HCT116 (cell line): ENCODE measurements at regions not wholly inside any gene's neighbourhood (a gene's known extent, or its start where the extent isn't known, plus 50 kb on each side); places are given as distances from the start of the nearest gene placed in this dataset.

Experiments used
- ATAC-seq: fragments of 200-7000 bp; cut with Tn5 transposase; 2 replicates; pipeline ENCODE4 v1.9.1; 2020; ENCODE audit warnings: mild to moderate bottlenecking, moderate library complexity
- BruUV-seq: library from RNA; stranded (reverse); fragments of 400-500 nt; replicated peaks from 2 replicates; lab custom pipeline; 2021; lab: Mats Ljungman, UMichigan
- CTCF ChIA-PET: fragments of 300-600 bp; sonication (Branson Sonifier 250); formaldehyde crosslinking; loops from one replicate; lab custom pipeline; 2021; ENCODE audit warnings: antibody characterized with exemption; lab: Charles Lee
- POLR2A ChIA-PET: fragments of 300-600, 350-600 bp; sonication (Branson Sonifier 250); formaldehyde crosslinking; loops from one replicate; lab custom pipeline; 2021; ENCODE audit warnings: antibody characterized with exemption; lab: Charles Lee
- RAD21 ChIA-PET, 2 experiments: fragments of 300-600 bp; sonication (Branson Sonifier 250); formaldehyde crosslinking; loops; one replicate each; lab custom pipeline; 2023; ENCODE audit warnings: low total read pairs in 2 of 2; ENCODE audit not compliant: uncharacterized antibody in 2 of 2, unreplicated experiment in 2 of 2, low non-redundant PET in 1 of 2; lab: Charles Lee
- DNase-seq: peaks from one replicate; pipeline ENCODE4 v3.0.0-alpha.2; 2010; ENCODE audit warnings: low read depth, low spot score
- H2AFZ ChIP-seq: fragments of 200-600 bp; shearing (Covaris generic), sonication (generic); 2 replicates; pipeline ENCODE4 v1.6.1; 2017; ENCODE audit warnings: low read depth, mixed run types, mixed read lengths, antibody characterized with exemption, low read length; ENCODE audit not compliant: poor library complexity, severe bottlenecking
- H3K27ac ChIP-seq: 2 replicates; pipeline ENCODE4 v1.5.1; 2012; ENCODE audit warnings: low read depth, low read length
- H3K27me3 ChIP-seq: fragments of 200-600 bp; sonication (generic); 2 replicates; pipeline ENCODE4 v1.6.1; 2016; ENCODE audit warnings: mixed run types, low read length, mixed read lengths; ENCODE audit not compliant: insufficient read depth
- H3K36me3 ChIP-seq, 2 experiments: fragments of 200-500 bp in 1 of 2; fragments of 200-600 bp in 1 of 2; sonication (Bioruptor generic) in 1 of 2; sonication (generic) in 1 of 2; 2 replicates each; pipeline versions ENCODE4 v1.5.1 to v1.6.1; 2014 to 2016; ENCODE audit warnings: low read length in 2 of 2, inconsistent platforms in 1 of 2, mixed read lengths in 1 of 2, mixed run types in 1 of 2; ENCODE audit not compliant: insufficient read depth in 2 of 2, control insufficient read depth in 1 of 2
- H3K4me1 ChIP-seq, 2 experiments: fragments of 200-600 bp in 1 of 2; sonication (generic) in 1 of 2; 2 replicates each; pipeline versions ENCODE4 v1.5.1 to v1.6.1; 2012 to 2017; ENCODE audit warnings: low read length in 2 of 2, inconsistent platforms in 1 of 2, mild to moderate bottlenecking in 1 of 2, mixed read lengths in 1 of 2, mixed run types in 1 of 2, moderate library complexity in 1 of 2; ENCODE audit not compliant: insufficient read depth in 2 of 2, control insufficient read depth in 1 of 2
- H3K4me2 ChIP-seq: fragments of 200-600 bp; sonication (generic); 2 replicates; pipeline ENCODE4 v1.6.1; 2017; ENCODE audit warnings: mixed run types, low read length, mixed read lengths
- H3K4me3 ChIP-seq, 2 experiments: fragments of 200-600 bp in 1 of 2; sonication (generic) in 1 of 2; replicated peaks in 1 of 2; 2 replicates each; pipeline ENCODE4 v1.5.1; 2011 to 2016; ENCODE audit warnings: low read length in 2 of 2, control low read depth in 1 of 2, low read depth in 1 of 2, mild to moderate bottlenecking in 1 of 2, mixed read lengths in 1 of 2, mixed run types in 1 of 2
- H3K79me2 ChIP-seq: fragments of 200-600 bp; sonication (generic); 2 replicates; pipeline ENCODE4 v1.6.1; 2017; ENCODE audit warnings: mild to moderate bottlenecking, mixed run types, low read length, moderate library complexity, mixed read lengths; ENCODE audit not compliant: insufficient read depth
- H3K9ac ChIP-seq: fragments of 200-600 bp; sonication (generic); 2 replicates; pipeline ENCODE4 v1.6.1; 2016; ENCODE audit warnings: low read length, mixed read lengths
- H3K9me2 ChIP-seq: fragments of 200-600 bp; sonication (generic), shearing (Covaris generic); 2 replicates; pipeline ENCODE4 v1.6.1; 2017; ENCODE audit warnings: mixed run types, mild to moderate bottlenecking, moderate library complexity; ENCODE audit not compliant: insufficient read depth
- H3K9me3 ChIP-seq, 2 experiments: fragments of 200-500 bp in 1 of 2; fragments of 200-600 bp in 1 of 2; sonication (Bioruptor generic) in 1 of 2; sonication (generic) in 1 of 2; 2 replicates each; pipeline ENCODE4 v1.6.1; 2014 to 2017; ENCODE audit warnings: low read length in 2 of 2, mixed read lengths in 2 of 2, inconsistent platforms in 1 of 2, low read depth in 1 of 2, mild to moderate bottlenecking in 1 of 2, mixed run types in 1 of 2, moderate library complexity in 1 of 2; ENCODE audit not compliant: control insufficient read depth in 1 of 2, insufficient read depth in 1 of 2
- H4K20me1 ChIP-seq: fragments of 200-600 bp; sonication (generic), shearing (Covaris generic); 2 replicates; pipeline ENCODE4 v1.6.1; 2017; ENCODE audit warnings: mixed run types, mild to moderate bottlenecking, moderate library complexity; ENCODE audit not compliant: insufficient read depth
- ATF3 ChIP-seq: IDR thresholded peaks from 2 replicates; pipeline ENCODE4 v1.6.1; 2012
- EGR1 ChIP-seq: IDR thresholded peaks from 2 replicates; pipeline ENCODE4 v1.6.1; 2012; ENCODE audit warnings: low read depth
- EZH2 ChIP-seq: fragments of 200-600 bp; sonication (generic); IDR thresholded peaks from 2 replicates; pipeline ENCODE4 v1.6.1; 2017; ENCODE audit warnings: antibody characterized with exemption, mixed run types
- EZH2phosphoT487 ChIP-seq: fragments of 200-600 bp; IDR thresholded peaks from 2 replicates; pipeline ENCODE4 v1.6.1; 2018; ENCODE audit warnings: antibody characterized with exemption, borderline replicate concordance
- JUND ChIP-seq: IDR thresholded peaks from 2 replicates; pipeline ENCODE4 v1.6.1; 2012
- POLR2A ChIP-seq: IDR thresholded peaks from 2 replicates; pipeline ENCODE4 v1.7.0; 2011; ENCODE audit warnings: borderline replicate concordance; ENCODE audit not compliant: insufficient read depth, insufficient read length; ENCODE audit errors: extremely low read depth
- POLR2AphosphoS5 ChIP-seq: IDR thresholded peaks from 2 replicates; pipeline ENCODE4 v1.6.1; 2011; ENCODE audit warnings: mild to moderate bottlenecking, low read depth, low read length, moderate library complexity
- REST ChIP-seq: IDR thresholded peaks from 2 replicates; pipeline ENCODE4 v1.6.1; 2012; ENCODE audit warnings: low read depth
- SP1 ChIP-seq: IDR thresholded peaks from 2 replicates; pipeline ENCODE4 v1.6.1; 2012; ENCODE audit warnings: low read depth
- ZBTB33 ChIP-seq: IDR thresholded peaks from 2 replicates; pipeline ENCODE4 v1.6.1; 2011; ENCODE audit warnings: mild to moderate bottlenecking, low read length, moderate library complexity; ENCODE audit not compliant: insufficient replicate concordance; ENCODE audit errors: extremely low read depth
- ZFX ChIP-seq: fragments of 450-650 bp; IDR thresholded peaks from 2 replicates; pipeline ENCODE4 v1.6.1; 2017
- intact Hi-C: fragments of 100-400 bp; cut with micrococcal nuclease; formaldehyde crosslinking; loops from 2 replicates; pipeline ENCODE4 v1.10.0; 2022

- Histone ChIP-seq H3K27me3 (no peaks in the 10 kb centered on the region), H3K4me2 (no peak overlapping the region), H3K4me1 (no peaks in the 10 kb centered on the region), H3K27ac (no peak overlapping the region), H2AFZ (no peak overlapping the region)
- DNase-seq = no peak
- POLR2A ChIA-PET = no interaction called here
- intact Hi-C loops = no loop called here
- TF ChIP-seq ZBTB33 (no peak), ATF3 (no peak)
- TF ChIP-seq, all 23 proteins: peak for 0
- H4K20me1 ChIP-seq = no peaks in the 10 kb centered on the region
- H3K9me3 ChIP-seq = no peaks in the 10 kb centered on the region
- no peaks in the 10 kb centered on the region for H3K36me3 ChIP-seq
- H3K4me3 ChIP-seq = no peak overlapping the region
- H3K9ac ChIP-seq = no peak overlapping the region
- ATAC-seq = no peak
- H3K9me2 ChIP-seq = no peaks in the 10 kb centered on the region
- CTCF ChIA-PET = no interaction called here
- RAD21 ChIA-PET = no interaction called here
- no TSS peak for BruUV-seq
- H3K79me2 ChIP-seq = no peaks in the 10 kb centered on the region
Measured at GRCh38 chr13:74625541-74625940, 491.3 kb upstream of the KLF12 start.

- Histone ChIP-seq H3K4me2 (no peak overlapping the region), H3K4me3 (no peak overlapping the region), H3K9ac (no peak overlapping the region), H2AFZ (no peak overlapping the region), H3K9me3 (no peaks in the 10 kb centered on the region), H4K20me1 (no peaks in the 10 kb centered on the region), H3K9me2 (no peaks in the 10 kb centered on the region), H3K27ac (no peak overlapping the region), H3K79me2 (no peaks in the 10 kb centered on the region), H3K27me3 (no peaks in the 10 kb centered on the region), H3K4me1 (no peaks in the 10 kb centered on the region), H3K36me3 (no peaks in the 10 kb centered on the region)
- ATAC-seq (no peak), DNase-seq (no peak)
- ChIA-PET POLR2A (no interaction called here), RAD21 (no interaction called here), CTCF (interaction anchor here (1.5 kb wide), 1 partner anchor 11 kb away, joined by 3 read pairs; no protein-coding TSS in a partner anchor)
- intact Hi-C loops = no loop called here
- no TSS peak for BruUV-seq
- TF ChIP-seq SP1 (no peak), POLR2AphosphoS5 (no peak), ZFX (no peak), ZBTB33 (no peak), REST (no peak), EGR1 (no peak), EZH2phosphoT487 (no peak), POLR2A (no peak), EZH2 (no peak), JUND (no peak)
Measured at GRCh38 chr13:74623761-74624160, 489.6 kb upstream of the KLF12 start.
